ENCODE measurements at regions not wholly inside any gene's neighbourhood (a gene's known extent, or its start where the extent isn't known, plus 50 kb on each side); places are given as distances from the start of the nearest gene placed in this dataset.

GRCh38 chr3:113100063-113100462 is 109.3 kb downstream of the GTPBP8 start:
- TF ChIP-seq, protein P1, sequence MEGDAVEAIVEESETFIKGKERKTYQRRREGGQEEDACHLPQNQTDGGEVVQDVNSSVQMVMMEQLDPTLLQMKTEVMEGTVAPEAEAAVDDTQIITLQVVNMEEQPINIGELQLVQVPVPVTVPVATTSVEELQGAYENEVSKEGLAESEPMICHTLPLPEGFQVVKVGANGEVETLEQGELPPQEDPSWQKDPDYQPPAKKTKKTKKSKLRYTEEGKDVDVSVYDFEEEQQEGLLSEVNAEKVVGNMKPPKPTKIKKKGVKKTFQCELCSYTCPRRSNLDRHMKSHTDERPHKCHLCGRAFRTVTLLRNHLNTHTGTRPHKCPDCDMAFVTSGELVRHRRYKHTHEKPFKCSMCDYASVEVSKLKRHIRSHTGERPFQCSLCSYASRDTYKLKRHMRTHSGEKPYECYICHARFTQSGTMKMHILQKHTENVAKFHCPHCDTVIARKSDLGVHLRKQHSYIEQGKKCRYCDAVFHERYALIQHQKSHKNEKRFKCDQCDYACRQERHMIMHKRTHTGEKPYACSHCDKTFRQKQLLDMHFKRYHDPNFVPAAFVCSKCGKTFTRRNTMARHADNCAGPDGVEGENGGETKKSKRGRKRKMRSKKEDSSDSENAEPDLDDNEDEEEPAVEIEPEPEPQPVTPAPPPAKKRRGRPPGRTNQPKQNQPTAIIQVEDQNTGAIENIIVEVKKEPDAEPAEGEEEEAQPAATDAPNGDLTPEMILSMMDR (IDR thresholded peaks at IDR 0.05), result no peak
- TF ChIP-seq ZFX (IDR thresholded peaks at IDR 0.05; ENCODE audit: borderline replicate concordance), result no peak
